H1 (cell line): ENCODE measurements at regions not wholly inside any gene's neighbourhood (a gene's known extent, or its start where the extent isn't known, plus 50 kb on each side); places are given as distances from the start of the nearest gene placed in this dataset.

Experiments used
- CTCF ChIA-PET: fragments of 300-600 bp; sonication (Branson Sonifier 250); formaldehyde crosslinking; loops from one replicate; lab custom pipeline; 2021; ENCODE audit not compliant: partially characterized antibody; lab: Charles Lee
- POLR2A ChIA-PET: fragments of 300-600 bp; sonication (Branson Sonifier 250); formaldehyde crosslinking; loops from one replicate; lab custom pipeline; 2021; ENCODE audit warnings: inconsistent platforms; ENCODE audit not compliant: partially characterized antibody; lab: Charles Lee
- DNase-seq, 2 experiments: peaks; one replicate each; pipeline versions ENCODE4 v3.0.0 to v3.0.0-alpha.2; 2010 to 2022; ENCODE audit warnings: low spot score in 2 of 2, low read depth in 1 of 2, mixed read lengths in 1 of 2
- FAIRE-seq: peaks from 2 replicates; lab custom pipeline; 2011; peaks lifted over from hg19 to GRCh38; lab: Jason Lieb, UNC
- H2AFZ ChIP-seq: 2 replicates; pipeline ENCODE4 v1.8.1; 2012; ENCODE audit warnings: low read length, inconsistent platforms
- H2AK5ac ChIP-seq: 2 replicates; pipeline ENCODE4 v1.6.1; 2013; ENCODE audit warnings: low read depth, low read length
- H2BK120ac ChIP-seq: replicated peaks from 2 replicates; pipeline ENCODE3; 2013; ENCODE audit warnings: low read depth, low read length, inconsistent platforms
- H2BK12ac ChIP-seq: 2 replicates; pipeline ENCODE4 v1.6.1; 2013; ENCODE audit warnings: low read depth, low read length
- H2BK15ac ChIP-seq: 2 replicates; pipeline ENCODE4 v1.6.1; 2013; ENCODE audit warnings: low read length
- H2BK20ac ChIP-seq: 2 replicates; pipeline ENCODE4 v1.6.1; 2013; ENCODE audit warnings: low read length
- H2BK5ac ChIP-seq: 2 replicates; pipeline ENCODE4 v1.6.1; 2013; ENCODE audit warnings: low read depth, low read length
- H3K14ac ChIP-seq: 2 replicates; pipeline ENCODE4 v1.6.1; 2013; ENCODE audit warnings: inconsistent platforms; ENCODE audit not compliant: insufficient read length
- H3K18ac ChIP-seq: 2 replicates; pipeline ENCODE4 v1.6.1; 2013; ENCODE audit warnings: low read length; ENCODE audit errors: extremely low read depth
- H3K23ac ChIP-seq: 2 replicates; pipeline ENCODE4 v1.6.1; 2013; ENCODE audit warnings: inconsistent platforms; ENCODE audit not compliant: insufficient read length
- H3K23me2 ChIP-seq: 2 replicates; pipeline ENCODE4 v1.6.1; 2013; ENCODE audit warnings: low read depth, low read length
- H3K27ac ChIP-seq: 2 replicates; pipeline ENCODE4 v1.6.1; 2011; ENCODE audit warnings: low read depth, low read length, inconsistent platforms
- H3K27me3 ChIP-seq, 4 experiments: replicated peaks in 1 of 4; 1 replicate in 1 of 4; 2 replicates in 3 of 4; pipeline versions ENCODE4 v1.6.1 to v1.8.1; 2011 to 2013; ENCODE audit warnings: low read length in 3 of 4, mild to moderate bottlenecking in 3 of 4, inconsistent platforms in 2 of 4, mixed read lengths in 2 of 4, moderate library complexity in 1 of 4; ENCODE audit not compliant: control insufficient read depth in 3 of 4, insufficient read depth in 3 of 4; ENCODE audit errors: extremely low read depth in 1 of 4
- H3K36me3 ChIP-seq, 4 experiments: 2 replicates each; pipeline versions ENCODE4 v1.6.1 to v1.8.1; 2011 to 2013; ENCODE audit warnings: mild to moderate bottlenecking in 4 of 4, low read length in 3 of 4, moderate library complexity in 2 of 4, control low read depth in 1 of 4, inconsistent platforms in 1 of 4; ENCODE audit not compliant: insufficient read depth in 4 of 4, control insufficient read depth in 2 of 4
- H3K4ac ChIP-seq: replicated peaks from 2 replicates; pipeline ENCODE3; 2013; ENCODE audit warnings: low read length, low read depth, mixed read lengths, inconsistent platforms; ENCODE audit not compliant: insufficient read length
- H3K4me1 ChIP-seq, 4 experiments: replicated peaks in 1 of 4; 1 replicate in 1 of 4; 2 replicates in 3 of 4; pipeline versions ENCODE4 v1.6.1 to v1.8.1; 2011 to 2013; ENCODE audit warnings: low read length in 3 of 4, inconsistent platforms in 2 of 4, mixed read lengths in 1 of 4; ENCODE audit not compliant: insufficient read depth in 4 of 4, control insufficient read depth in 3 of 4
- H3K4me2 ChIP-seq, 2 experiments: 2 replicates each; pipeline versions ENCODE4 v1.6.1 to v1.8.1; 2011 to 2013; ENCODE audit warnings: low read depth in 2 of 2, low read length in 2 of 2, control low read depth in 1 of 2, inconsistent platforms in 1 of 2, mild to moderate bottlenecking in 1 of 2; ENCODE audit not compliant: insufficient read depth in 1 of 2
- H3K4me3 ChIP-seq, 4 experiments: fragments of 200-600, 300-600 bp in 1 of 4; sonication (generic), shearing (Covaris generic), sonication (Bioruptor Twin) in 1 of 4; 2 replicates each; pipeline versions ENCODE4 v1.5.1 to v1.8.1; 2011 to 2016; ENCODE audit warnings: low read length in 4 of 4, low read depth in 3 of 4, control low read depth in 2 of 4, inconsistent platforms in 2 of 4, mild to moderate bottlenecking in 2 of 4, mixed read lengths in 1 of 4, moderate library complexity in 1 of 4; ENCODE audit not compliant: insufficient read depth in 2 of 4; ENCODE audit errors: extremely low read depth in 1 of 4
- H3K56ac ChIP-seq: replicated peaks from 2 replicates; pipeline ENCODE3; 2013; ENCODE audit warnings: low read depth, mild to moderate bottlenecking, mixed read lengths, low read length, inconsistent platforms; ENCODE audit not compliant: insufficient read length
- H3K79me1 ChIP-seq: 2 replicates; pipeline ENCODE4 v1.6.1; 2013; ENCODE audit warnings: low read depth, low read length, control low read depth
- H3K79me2 ChIP-seq, 2 experiments: 2 replicates each; pipeline versions ENCODE4 v1.6.1 to v1.8.1; 2012 to 2013; ENCODE audit warnings: low read length in 2 of 2, mild to moderate bottlenecking in 2 of 2, inconsistent platforms in 1 of 2; ENCODE audit not compliant: insufficient read depth in 2 of 2, control insufficient read depth in 1 of 2
- H3K9ac ChIP-seq, 4 experiments: replicated peaks in 1 of 4; 1 replicate in 1 of 4; 2 replicates in 3 of 4; pipeline versions ENCODE4 v1.6.1 to v1.8.1; 2011 to 2013; ENCODE audit warnings: low read depth in 3 of 4, low read length in 3 of 4, control low read depth in 2 of 4, mild to moderate bottlenecking in 2 of 4, moderate library complexity in 2 of 4, inconsistent platforms in 1 of 4; ENCODE audit errors: extremely low read depth in 1 of 4
- H3K9me3 ChIP-seq, 2 experiments: 2 replicates each; pipeline versions ENCODE4 v1.6.1 to v1.8.1; 2012 to 2013; ENCODE audit warnings: mild to moderate bottlenecking in 2 of 2, moderate library complexity in 2 of 2, control low read depth in 1 of 2, inconsistent platforms in 1 of 2, low read depth in 1 of 2, low read length in 1 of 2, mixed read lengths in 1 of 2; ENCODE audit not compliant: insufficient read depth in 2 of 2
- H4K20me1 ChIP-seq, 2 experiments: replicated peaks in 1 of 2; 2 replicates each; pipeline versions ENCODE3 to v1.8.1; 2011 to 2013; ENCODE audit warnings: inconsistent platforms in 2 of 2, low read length in 2 of 2, mild to moderate bottlenecking in 1 of 2; ENCODE audit not compliant: insufficient read depth in 2 of 2, control insufficient read depth in 1 of 2
- H4K5ac ChIP-seq: 2 replicates; pipeline ENCODE4 v1.6.1; 2013; ENCODE audit warnings: low read length, low read depth, mixed read lengths, inconsistent platforms; ENCODE audit not compliant: insufficient read length
- H4K8ac ChIP-seq: 2 replicates; pipeline ENCODE4 v1.8.0; 2013; ENCODE audit warnings: mild to moderate bottlenecking, moderate library complexity, low read length, inconsistent platforms; ENCODE audit not compliant: insufficient read depth; ENCODE audit errors: extremely low read depth
- H4K91ac ChIP-seq: replicated peaks from 2 replicates; pipeline ENCODE3; 2013; ENCODE audit warnings: low read length, mixed read lengths, inconsistent platforms; ENCODE audit not compliant: insufficient read length
- BCL11A ChIP-seq, 2 experiments: IDR thresholded peaks; one replicate each; pipeline ENCODE4 v1.6.1; 2011; ENCODE audit warnings: low read depth in 2 of 2, low read length in 2 of 2, mild to moderate bottlenecking in 2 of 2
- CBX5 ChIP-seq: fragments of 300-800, 300-1000 bp; sonication (generic); IDR thresholded peaks from 2 replicates; pipeline ENCODE4 v1.7.1; 2016; ENCODE audit warnings: antibody characterized with exemption, low read length, low read depth
- CHD2 ChIP-seq: IDR thresholded peaks from 2 replicates; pipeline ENCODE4 v1.6.1; 2012; ENCODE audit warnings: low read length, improper control_type of control experiment
- EZH2 ChIP-seq: fragments of 200-600 bp; sonication (generic); IDR thresholded peaks from 2 replicates; pipeline ENCODE4 v1.7.1; 2012; ENCODE audit warnings: low read depth, mild to moderate bottlenecking, moderate library complexity, low read length, inconsistent platforms; ENCODE audit not compliant: severe bottlenecking
- JUND ChIP-seq: IDR thresholded peaks from 2 replicates; pipeline ENCODE4 v1.6.1; 2011; ENCODE audit warnings: mild to moderate bottlenecking, improper control_type of control experiment, low read length
- KDM4A ChIP-seq: IDR thresholded peaks from one replicate; pipeline ENCODE4 v1.7.1; 2012; ENCODE audit warnings: low read depth, mild to moderate bottlenecking, moderate library complexity, low read length, inconsistent platforms; ENCODE audit not compliant: severe bottlenecking
- PHF8 ChIP-seq: fragments of 200-600 bp; sonication (generic); conservative IDR thresholded peaks from 2 replicates; pipeline ENCODE4 v1.7.1; 2012; ENCODE audit warnings: low read depth, mild to moderate bottlenecking, inconsistent platforms, low read length, moderate library complexity
- RFX5 ChIP-seq: IDR thresholded peaks from 2 replicates; pipeline ENCODE4 v1.6.1; 2011; ENCODE audit warnings: low read depth, low read length, improper control_type of control experiment, borderline replicate concordance
- SIRT6 ChIP-seq: IDR thresholded peaks from one replicate; pipeline ENCODE4 v1.7.1; 2012; ENCODE audit warnings: low read length, inconsistent platforms
- WGBS, 2 experiments: shearing (Covaris generic) in 1 of 2; methylation state at CpG; one replicate each; pipeline versions ENCODE4 v1.1.6 to v1.1.7; 2013 to 2015; ENCODE audit warnings: low lambda C conversion rate in 2 of 2, mixed read lengths in 2 of 2, inconsistent platforms in 1 of 2, low coverage in 1 of 2, missing lambda C conversion rate in 1 of 2; ENCODE audit not compliant: insufficient replicate concordance in 2 of 2, insufficient coverage in 1 of 2, insufficient read length in 1 of 2; ENCODE audit errors: extremely low coverage in 1 of 2, missing lambda C conversion rate in 1 of 2; 5-methylcytosine and 5-hydroxymethylcytosine counted together
- TF ChIP-seq, protein P1 (sequence below): IDR thresholded peaks from 2 replicates; pipeline ENCODE4 v1.6.1; 2012; ENCODE audit warnings: inconsistent platforms

DNA sequence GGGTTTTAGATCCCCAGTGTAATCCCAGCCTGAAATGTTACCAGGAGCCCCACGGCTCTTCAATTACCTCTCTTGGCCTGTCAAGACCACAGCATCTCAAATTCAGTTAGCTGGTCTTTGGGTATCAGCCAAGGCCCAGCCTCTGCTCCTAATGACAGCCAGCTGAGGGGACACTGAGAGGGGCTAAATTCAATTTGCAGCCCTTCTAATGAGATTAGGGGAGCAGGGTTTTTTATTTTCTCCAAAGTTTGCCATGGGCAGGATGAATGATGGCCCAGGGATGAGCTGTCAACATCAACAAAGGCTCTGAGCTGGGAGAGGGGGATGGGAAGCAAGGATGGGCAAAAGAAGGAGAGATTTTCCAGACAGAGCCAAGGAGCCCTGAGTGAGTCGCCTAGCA is 116.8 kb upstream of the TBX20 start:
- CTCF ChIA-PET, result interaction anchor here (0.8 to 1.2 kb wide), 2 partner anchors 54 to 921 kb away, joined by 3 read pairs; no protein-coding TSS in a partner anchor
- H3K56ac ChIP-seq, result no peak overlapping the region
- H2AFZ ChIP-seq, result no peak overlapping the region
- no peaks in the 10 kb centered on the region for H3K9me3 ChIP-seq
- no peaks in the 10 kb centered on the region for H3K79me1 ChIP-seq
- H3K9ac ChIP-seq, result no peak overlapping the region
- H3K23me2 ChIP-seq, result no peaks in the 10 kb centered on the region
- H2AK5ac ChIP-seq, result no peak overlapping the region
- H3K27ac ChIP-seq, result no peak overlapping the region
- H2BK20ac ChIP-seq, result no peak overlapping the region
- H3K14ac ChIP-seq, result no peak overlapping the region
- no peaks in the 10 kb centered on the region for H4K20me1 ChIP-seq
- no peak for FAIRE-seq
- no peaks in the 10 kb centered on the region for H3K36me3 ChIP-seq
- H3K27me3 ChIP-seq, result no peaks in the 10 kb centered on the region
- 88% methylated on average over 2 of the region's 2 CpGs; no CpG with 5 or more reads in 1 of the 2 experiments for WGBS, 2 experiments
- no peak overlapping the region for H2BK12ac ChIP-seq
- H2BK5ac ChIP-seq, result no peak overlapping the region
- no peak overlapping the region for H4K91ac ChIP-seq
- H3K4me3 ChIP-seq, result no peak overlapping the region
- H2BK15ac ChIP-seq, result no peak overlapping the region
- H3K4ac ChIP-seq, result no peak overlapping the region
- H3K4me1 ChIP-seq, result peaks cover 3 to 15% (median 11%) of the 10 kb centered on the region in 4 experiments; a peak in 6 of 7 replicates
- no peak overlapping the region for H4K8ac ChIP-seq
- TF ChIP-seq RFX5, result no peak
- TF ChIP-seq, protein P1, sequence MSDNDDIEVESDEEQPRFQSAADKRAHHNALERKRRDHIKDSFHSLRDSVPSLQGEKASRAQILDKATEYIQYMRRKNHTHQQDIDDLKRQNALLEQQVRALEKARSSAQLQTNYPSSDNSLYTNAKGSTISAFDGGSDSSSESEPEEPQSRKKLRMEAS, result no peak
- TF ChIP-seq PHF8, result no peak
- no peak for TF ChIP-seq EZH2
- TF ChIP-seq SIRT6, result no peak
- TF ChIP-seq CHD2, result no peak
- no peak for TF ChIP-seq BCL11A (IDR thresholded peaks at IDR 0.05; ENCODE audit: low read depth in 2 of 2, low read length in 2 of 2)
- no peak for TF ChIP-seq CBX5
- no peak for TF ChIP-seq JUND
- TF ChIP-seq KDM4A, result no peak
- TF ChIP-seq, all 59 proteins: peak for 0
- DNase-seq, result no peak
- H2BK120ac ChIP-seq, result no peak overlapping the region
- no peak overlapping the region for H3K4me2 ChIP-seq
- H4K5ac ChIP-seq, result no peak overlapping the region
- POLR2A ChIA-PET, result no interaction called here
- H3K79me2 ChIP-seq, result no peaks in the 10 kb centered on the region
- no peak overlapping the region for H3K18ac ChIP-seq
- no peak overlapping the region for H3K23ac ChIP-seq
